ENCODE measurements at regions not wholly inside any gene's neighbourhood (a gene's known extent, or its start where the extent isn't known, plus 50 kb on each side); places are given as distances from the start of the nearest gene placed in this dataset.

- no peak for TF ChIP-seq ZC3H10 (CRISPR knock-in tag; IDR thresholded peaks at IDR 0.05)
- TF ChIP-seq CREB5 (CRISPR knock-in tag; IDR thresholded peaks at IDR 0.05; ENCODE audit: low read depth) = no peak
- TF ChIP-seq ARNTL (CRISPR knock-in tag; IDR thresholded peaks at IDR 0.05; ENCODE audit: borderline replicate concordance, low read depth) = no peak
- no peak for TF ChIP-seq RARB (CRISPR knock-in tag; IDR thresholded peaks at IDR 0.05)
These were observed 371.6 kb upstream of the ZNF385D start (continued) for GRCh38 chr3:22122567-22122966.

DNA sequence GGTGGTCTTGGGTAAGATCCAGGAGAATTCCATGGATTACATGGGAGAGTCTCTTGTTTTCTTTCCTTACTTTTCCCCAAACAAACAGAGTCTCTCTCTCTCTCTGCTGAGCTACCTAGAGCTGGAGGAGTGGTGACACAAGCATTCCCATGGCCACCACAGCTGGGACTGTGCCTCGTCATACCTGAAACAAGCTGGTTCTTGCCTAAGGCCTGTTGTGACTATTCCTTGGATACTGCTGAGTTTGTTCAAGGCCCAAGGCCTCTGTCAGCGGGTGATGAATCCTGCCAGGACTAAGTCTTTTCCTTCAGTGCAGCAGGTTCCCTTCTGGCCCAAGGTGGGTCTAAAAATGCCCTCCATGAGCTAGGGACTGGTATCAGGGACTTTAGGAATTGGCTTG lies 378.1 kb upstream of the ZNF385D start:
- TF ChIP-seq TSHZ2 (CRISPR knock-in tag; IDR thresholded peaks at IDR 0.05) (no peak), ZNF8 (CRISPR knock-in tag; IDR thresholded peaks at IDR 0.05) (no peak), ARNTL (CRISPR knock-in tag; IDR thresholded peaks at IDR 0.05; ENCODE audit: borderline replicate concordance, low read depth) (no peak), ZNF70 (CRISPR knock-in tag; IDR thresholded peaks at IDR 0.05) (no peak), ZFP3 (CRISPR knock-in tag; IDR thresholded peaks at IDR 0.05) (no peak), TCF4 (CRISPR knock-in tag; IDR thresholded peaks at IDR 0.05; ENCODE audit: borderline replicate concordance) (no peak), CSRNP3 (CRISPR knock-in tag; IDR thresholded peaks at IDR 0.05) (no peak), SNAI2 (CRISPR knock-in tag; IDR thresholded peaks at IDR 0.05) (no peak), ISL1 (CRISPR knock-in tag; IDR thresholded peaks at IDR 0.05) (no peak), RARB (CRISPR knock-in tag; IDR thresholded peaks at IDR 0.05) (no peak), PPARA (CRISPR knock-in tag; IDR thresholded peaks at IDR 0.05; ENCODE audit: borderline replicate concordance) (no peak), ESRRG (CRISPR knock-in tag; IDR thresholded peaks at IDR 0.05) (no peak)
- ATAC-seq = no peak

GRCh38 chr3:22141769-22142168 lies 390.8 kb upstream of the ZNF385D start:
- no peak for ATAC-seq
- no peak for TF ChIP-seq POU6F1 (CRISPR knock-in tag; IDR thresholded peaks at IDR 0.05; ENCODE audit: borderline replicate concordance, low read depth)
- TF ChIP-seq ISL1 (CRISPR knock-in tag; IDR thresholded peaks at IDR 0.05) = no peak
- no peak for TF ChIP-seq PATZ1 (CRISPR knock-in tag; IDR thresholded peaks at IDR 0.05; ENCODE audit: borderline replicate concordance)

DNA sequence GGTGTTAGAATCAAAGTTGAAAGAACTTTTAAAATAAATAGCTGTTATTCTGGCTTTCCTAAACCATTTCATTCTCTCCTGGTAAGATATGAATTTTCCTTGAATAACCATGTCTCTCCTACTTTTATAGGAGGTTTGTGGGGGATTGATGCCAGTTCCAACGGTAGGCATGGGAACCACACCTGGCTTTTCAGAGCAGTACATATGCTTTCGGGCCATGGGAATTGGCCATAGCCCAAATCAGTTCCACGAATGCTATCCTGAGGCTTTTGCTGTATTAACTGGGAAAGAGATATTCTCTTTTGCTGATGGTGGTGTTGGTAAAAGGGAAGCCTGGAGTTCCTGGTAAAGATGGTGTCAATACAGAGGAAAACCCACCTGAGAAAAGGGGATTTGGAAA lies 396.2 kb upstream of the ZNF385D start:
- TF ChIP-seq TCF4 (CRISPR knock-in tag; IDR thresholded peaks at IDR 0.05; ENCODE audit: borderline replicate concordance) (no peak), ZFP30 (CRISPR knock-in tag; IDR thresholded peaks at IDR 0.05) (no peak), ZNF8 (CRISPR knock-in tag; IDR thresholded peaks at IDR 0.05) (no peak), RARB (CRISPR knock-in tag; IDR thresholded peaks at IDR 0.05) (no peak), POU6F1 (CRISPR knock-in tag; IDR thresholded peaks at IDR 0.05; ENCODE audit: borderline replicate concordance, low read depth) (no peak), GLIS3 (CRISPR knock-in tag; IDR thresholded peaks at IDR 0.05) (no peak), OSR1 (CRISPR knock-in tag; IDR thresholded peaks at IDR 0.05) (no peak), CSRNP3 (CRISPR knock-in tag; IDR thresholded peaks at IDR 0.05) (no peak), PATZ1 (CRISPR knock-in tag; IDR thresholded peaks at IDR 0.05; ENCODE audit: borderline replicate concordance) (no peak)
- no peak for ATAC-seq

Measured in SK-N-SH treated with all-trans-retinoic acid at 6 μM for 48 hours (cell line).